ENCODE measurements at regions not wholly inside any gene's neighbourhood (a gene's known extent, or its start where the extent isn't known, plus 50 kb on each side); places are given as distances from the start of the nearest gene placed in this dataset.

DNA sequence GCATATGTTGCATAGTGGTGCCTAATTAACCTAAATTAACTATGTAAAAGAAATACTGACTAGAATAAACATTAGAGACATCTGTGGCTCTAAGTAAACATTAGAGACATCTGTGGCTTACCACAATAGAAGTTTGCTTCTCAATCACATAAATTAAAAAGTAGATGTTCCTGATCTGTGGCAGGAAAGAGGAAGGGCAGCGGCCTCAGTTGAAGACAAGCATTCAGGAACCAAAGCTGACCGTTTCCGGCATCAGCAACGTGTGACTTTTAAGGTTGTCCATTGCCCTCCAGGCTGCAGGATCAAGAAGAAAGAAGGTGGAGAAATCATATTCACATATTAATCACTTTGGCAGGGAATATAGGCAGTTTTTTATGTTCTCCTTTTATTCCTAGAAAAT, 336.3 kb upstream of the TRAM1L1 start:
- DNase-seq = no peak
- no peak overlapping the region for H3K4me3 ChIP-seq
- intact Hi-C loops (cut with DNase I) = no loop called here

GRCh38 chr4:117422297-117422696, 336.9 kb upstream of the TRAM1L1 start:
- Histone ChIP-seq H3K36me3 (no peaks in the 10 kb centered on the region), H3K27ac (no peak overlapping the region), H3K27me3 (no peaks in the 10 kb centered on the region), H3K9me3 (no peaks in the 10 kb centered on the region), H3K4me1 (no peaks in the 10 kb centered on the region), H3K4me3 (no peak overlapping the region)
- DNase-seq = no peak
- no peak for ATAC-seq
- TF ChIP-seq CTCF (IDR thresholded peaks at IDR 0.05) = no peak
- intact Hi-C loops (cut with DNase I) = no loop called here

More for the DNA sequence above, 336.3 kb upstream of the TRAM1L1 start:
- no peaks in the 10 kb centered on the region for H3K4me1 ChIP-seq
- ATAC-seq = no peak
- no peaks in the 10 kb centered on the region for H3K9me3 ChIP-seq
- no peak for TF ChIP-seq CTCF (IDR thresholded peaks at IDR 0.05)
- no peaks in the 10 kb centered on the region for H3K36me3 ChIP-seq
- H3K27ac ChIP-seq = no peak overlapping the region
- no peaks in the 10 kb centered on the region for H3K27me3 ChIP-seq

- no peaks in the 10 kb centered on the region for H3K9me3 ChIP-seq
- H3K4me1 ChIP-seq = no peaks in the 10 kb centered on the region
- no peaks in the 10 kb centered on the region for H3K27me3 ChIP-seq
- DNase-seq = peak in 1 of 4 donors; percentile 7
- ATAC-seq = no peak
- no peak overlapping the region for H3K4me3 ChIP-seq
- no peak overlapping the region for H3K27ac ChIP-seq
- intact Hi-C loops (cut with DNase I) = no loop called here
- no peaks in the 10 kb centered on the region for H3K36me3 ChIP-seq
- no peak for TF ChIP-seq CTCF (IDR thresholded peaks at IDR 0.05)
Measured at GRCh38 chr4:117425636-117426035, 340.3 kb upstream of the TRAM1L1 start.

DNA sequence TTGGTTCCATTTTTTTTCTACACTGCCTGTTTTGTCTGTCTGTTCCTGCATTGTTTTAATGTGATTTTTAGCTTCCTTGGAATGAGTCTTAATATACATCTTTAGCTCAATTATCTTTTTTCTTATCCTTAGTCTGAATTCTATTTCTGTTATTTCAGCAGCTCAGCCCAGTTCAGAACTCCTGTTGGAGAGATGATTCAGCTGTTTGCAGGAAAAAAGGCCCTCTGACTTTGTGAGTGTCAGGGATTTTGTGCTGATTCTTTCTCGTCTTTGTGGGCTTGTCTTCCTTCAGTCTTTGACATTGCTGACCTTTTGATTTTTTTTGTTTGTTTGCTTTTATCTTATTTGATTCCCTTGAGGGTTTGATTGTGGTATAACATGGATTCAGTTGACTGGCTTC, 343.2 kb upstream of the TRAM1L1 start:
- TF ChIP-seq CTCF (IDR thresholded peaks at IDR 0.05) = no peak
- no peaks in the 10 kb centered on the region for H3K9me3 ChIP-seq
- no peak overlapping the region for H3K27ac ChIP-seq
- peak in 2 of 4 donors; percentile 16 to 25 for DNase-seq
- no peak overlapping the region for H3K4me3 ChIP-seq
- intact Hi-C loops (cut with DNase I) = no loop called here
- H3K4me1 ChIP-seq = no peaks in the 10 kb centered on the region
- no peaks in the 10 kb centered on the region for H3K27me3 ChIP-seq
- H3K36me3 ChIP-seq = no peaks in the 10 kb centered on the region
- no peak for ATAC-seq

DNA sequence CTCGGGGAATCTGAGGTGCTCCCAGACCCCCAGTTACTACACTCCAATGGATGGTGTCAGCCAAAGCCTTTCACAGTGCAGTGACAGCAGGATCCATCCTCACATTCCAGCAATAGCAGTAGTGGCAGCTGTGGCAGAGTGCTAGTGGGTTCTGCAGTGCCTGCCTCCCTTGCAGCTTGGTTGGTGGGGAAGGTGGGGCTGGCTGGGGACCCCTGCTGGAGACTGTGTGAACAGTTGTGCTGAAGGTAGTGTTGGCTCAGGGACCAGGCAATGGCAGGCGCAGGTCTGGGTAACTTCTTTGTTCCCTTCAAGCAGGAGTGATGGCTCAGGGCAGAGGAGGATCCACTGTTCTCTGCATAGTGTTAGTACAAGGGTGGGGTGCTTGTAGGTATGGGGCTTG, 343.7 kb upstream of the TRAM1L1 start:
- Histone ChIP-seq H3K9me3 (no peaks in the 10 kb centered on the region), H3K4me3 (no peak overlapping the region), H3K4me1 (no peaks in the 10 kb centered on the region), H3K27ac (no peak overlapping the region), H3K36me3 (no peaks in the 10 kb centered on the region), H3K27me3 (no peaks in the 10 kb centered on the region)
- intact Hi-C loops (cut with DNase I) = no loop called here
- TF ChIP-seq CTCF (IDR thresholded peaks at IDR 0.05) = no peak
- ATAC-seq (no peak), DNase-seq (peak in 1 of 4 donors; percentile 24)

Measured in left lung (tissue), 4 donors.